GM20000 (cell line): ENCODE measurements at regions not wholly inside any gene's neighbourhood (a gene's known extent, or its start where the extent isn't known, plus 50 kb on each side); places are given as distances from the start of the nearest gene placed in this dataset.
"Not testable (repeated sequence)": the region's sequence is repeated elsewhere in the genome, so short reads cannot be mapped to it uniquely, and the experiment has no call there.

Experiments
- DNase-seq: peaks from one replicate; pipeline ENCODE4 v3.0.0; 2012; ENCODE audit warnings: low spot score
- TF ChIP-seq, protein P1 (sequence below): IDR thresholded peaks from 2 replicates; pipeline ENCODE4 v1.5.1; 2012; ENCODE audit warnings: mild to moderate bottlenecking, control low read depth; ENCODE audit errors: extremely low read depth, missing control alignments

DNA sequence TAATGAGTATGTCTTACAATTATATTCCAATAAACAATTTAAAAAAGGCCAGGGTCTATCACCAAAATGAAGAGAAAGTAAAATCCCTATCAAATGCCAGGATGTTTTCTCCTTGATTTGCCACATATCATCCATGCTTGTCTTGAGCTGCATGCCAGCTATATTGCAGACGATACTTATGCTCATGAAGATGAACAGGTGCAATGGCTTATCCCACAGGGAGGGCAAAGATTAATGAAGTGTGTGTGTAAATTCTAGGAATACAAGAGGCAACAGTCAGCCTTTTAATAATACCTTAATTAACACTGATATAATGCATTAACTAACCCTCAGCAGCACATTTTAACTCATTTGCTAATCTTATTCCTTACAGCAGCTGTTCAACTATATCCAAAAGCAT is 850.5 kb downstream of the KCNA4 start:
- TF ChIP-seq, protein P1, sequence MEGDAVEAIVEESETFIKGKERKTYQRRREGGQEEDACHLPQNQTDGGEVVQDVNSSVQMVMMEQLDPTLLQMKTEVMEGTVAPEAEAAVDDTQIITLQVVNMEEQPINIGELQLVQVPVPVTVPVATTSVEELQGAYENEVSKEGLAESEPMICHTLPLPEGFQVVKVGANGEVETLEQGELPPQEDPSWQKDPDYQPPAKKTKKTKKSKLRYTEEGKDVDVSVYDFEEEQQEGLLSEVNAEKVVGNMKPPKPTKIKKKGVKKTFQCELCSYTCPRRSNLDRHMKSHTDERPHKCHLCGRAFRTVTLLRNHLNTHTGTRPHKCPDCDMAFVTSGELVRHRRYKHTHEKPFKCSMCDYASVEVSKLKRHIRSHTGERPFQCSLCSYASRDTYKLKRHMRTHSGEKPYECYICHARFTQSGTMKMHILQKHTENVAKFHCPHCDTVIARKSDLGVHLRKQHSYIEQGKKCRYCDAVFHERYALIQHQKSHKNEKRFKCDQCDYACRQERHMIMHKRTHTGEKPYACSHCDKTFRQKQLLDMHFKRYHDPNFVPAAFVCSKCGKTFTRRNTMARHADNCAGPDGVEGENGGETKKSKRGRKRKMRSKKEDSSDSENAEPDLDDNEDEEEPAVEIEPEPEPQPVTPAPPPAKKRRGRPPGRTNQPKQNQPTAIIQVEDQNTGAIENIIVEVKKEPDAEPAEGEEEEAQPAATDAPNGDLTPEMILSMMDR: no peak
- no peak for DNase-seq

DNA sequence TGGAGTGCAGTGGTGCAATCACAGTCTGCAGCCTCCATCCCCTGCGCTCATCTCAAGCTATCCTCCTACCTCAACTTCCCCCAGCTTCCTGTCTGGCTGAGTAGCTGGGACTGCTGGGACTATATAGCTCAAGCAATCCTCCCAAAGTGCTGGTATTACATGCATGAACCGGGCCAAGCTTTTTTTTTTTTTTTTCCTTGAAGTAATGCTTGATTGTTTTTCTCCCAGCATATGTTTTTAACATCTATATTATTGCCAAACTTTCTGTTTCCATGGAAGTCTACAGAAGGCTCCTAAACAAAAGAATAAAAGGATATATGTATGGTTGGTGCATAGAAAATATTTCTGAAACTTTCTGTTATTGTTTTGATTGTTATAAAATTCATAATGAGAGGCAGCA is 853.6 kb downstream of the KCNA4 start:
- DNase-seq: no peak
- TF ChIP-seq, protein P1: no peak

DNA sequence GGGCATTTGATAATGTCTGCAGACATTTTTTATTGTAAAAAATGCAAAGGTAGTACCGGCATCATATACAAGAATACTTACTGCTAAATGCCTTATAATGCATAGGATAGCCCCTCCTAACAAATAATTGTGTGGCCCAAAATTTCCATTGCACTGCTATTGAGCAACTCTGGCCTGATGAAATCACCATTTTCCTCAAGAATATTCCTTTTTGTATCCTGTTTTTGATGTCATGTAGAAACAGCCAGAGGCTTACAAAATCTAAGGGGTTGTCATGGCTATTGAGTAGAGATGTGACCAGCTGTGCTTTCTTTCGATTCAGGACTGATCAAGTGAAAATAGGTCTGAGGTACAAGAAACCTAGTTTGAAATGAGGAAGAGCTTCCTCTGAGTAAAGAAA is 854.3 kb downstream of the KCNA4 start:
- DNase-seq: no peak

DNA sequence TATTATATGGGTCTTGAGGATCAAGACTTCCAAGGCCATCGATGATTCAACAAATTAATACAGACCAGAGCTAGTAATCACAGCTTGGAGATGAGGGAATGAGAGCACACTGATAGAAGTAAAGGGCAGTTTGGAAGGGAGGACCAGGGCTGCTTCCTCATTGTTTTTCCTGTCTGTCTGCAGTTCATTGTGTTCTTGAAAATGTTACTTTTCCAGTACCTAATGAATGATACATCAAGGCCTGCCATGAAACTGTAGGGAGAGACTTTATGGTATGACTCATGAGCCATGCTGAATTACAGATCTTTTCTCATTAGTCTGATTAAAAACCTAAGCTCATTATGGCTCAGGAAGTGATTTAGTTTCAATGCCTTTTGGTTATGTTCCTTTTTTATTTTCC is 855.6 kb downstream of the KCNA4 start:
- DNase-seq: no peak
- TF ChIP-seq, protein P1: no peak

More for the DNA sequence above, 854.3 kb downstream of the KCNA4 start:
- TF ChIP-seq, protein P1: no peak

DNA sequence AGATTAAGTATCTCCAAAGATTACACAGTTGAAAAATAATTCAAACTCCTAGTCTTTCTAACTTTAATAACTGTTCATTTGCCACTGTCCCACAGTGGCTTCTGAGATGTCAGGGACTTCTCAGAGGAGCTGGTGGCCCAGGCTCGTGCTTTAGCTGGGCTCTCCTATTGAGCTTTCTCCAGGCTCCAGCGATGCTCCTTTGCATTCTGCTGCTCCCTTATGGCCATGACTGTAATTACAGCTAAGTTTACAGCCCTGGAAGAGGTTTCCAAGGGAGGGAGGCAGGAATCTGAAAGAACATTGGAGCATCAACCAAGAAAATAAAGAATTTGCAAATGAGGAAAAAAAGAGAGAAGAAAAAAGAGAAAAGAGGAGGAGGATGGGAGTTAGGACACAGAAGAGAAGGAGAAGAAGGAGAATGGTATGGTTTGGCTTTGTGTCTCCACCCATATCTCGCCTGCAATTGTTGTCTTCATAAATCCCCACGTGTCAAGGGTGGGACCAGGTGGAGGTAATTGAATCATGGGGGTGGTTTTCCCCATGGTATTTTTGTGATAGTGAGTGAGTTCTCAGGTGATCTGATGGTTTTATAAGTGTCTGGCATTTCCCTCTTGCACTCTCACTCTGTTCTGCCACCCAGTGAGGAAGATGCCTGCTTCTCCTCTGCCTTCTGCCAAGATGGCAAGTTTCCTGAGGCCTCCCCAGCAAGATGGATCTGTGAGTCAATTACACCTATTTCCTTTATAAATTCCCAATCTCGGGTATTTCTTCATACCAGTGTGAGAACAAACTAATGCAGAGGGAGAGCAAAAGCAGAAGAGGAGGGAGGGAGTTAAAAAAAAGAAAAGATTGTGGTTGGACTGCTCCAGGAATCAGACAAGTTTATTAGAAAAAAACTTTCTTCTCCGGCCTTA is 857.0 kb downstream of the KCNA4 start:
- peak; percentile 24 for DNase-seq
- TF ChIP-seq, protein P1: peak; percentile 51

DNA sequence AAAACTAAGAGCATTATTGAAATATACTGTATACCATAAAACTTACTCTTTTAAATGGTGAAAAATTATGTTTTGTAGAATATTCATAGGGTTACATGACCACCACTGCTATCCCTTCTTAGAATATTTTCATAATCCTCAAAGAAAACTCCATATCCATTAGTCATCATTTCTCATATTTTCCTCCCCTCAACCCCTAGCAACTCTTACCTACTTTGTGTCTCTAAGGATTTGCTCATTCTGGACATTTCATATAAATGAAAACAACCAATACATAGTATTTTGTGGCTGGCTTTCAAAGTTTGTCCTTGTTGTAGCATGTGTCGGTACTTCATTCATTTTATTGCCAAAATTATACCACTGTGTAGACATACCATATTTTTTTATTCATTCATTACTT is 863.8 kb downstream of the KCNA4 start:
- TF ChIP-seq, protein P1: no peak
- DNase-seq: no peak

DNA sequence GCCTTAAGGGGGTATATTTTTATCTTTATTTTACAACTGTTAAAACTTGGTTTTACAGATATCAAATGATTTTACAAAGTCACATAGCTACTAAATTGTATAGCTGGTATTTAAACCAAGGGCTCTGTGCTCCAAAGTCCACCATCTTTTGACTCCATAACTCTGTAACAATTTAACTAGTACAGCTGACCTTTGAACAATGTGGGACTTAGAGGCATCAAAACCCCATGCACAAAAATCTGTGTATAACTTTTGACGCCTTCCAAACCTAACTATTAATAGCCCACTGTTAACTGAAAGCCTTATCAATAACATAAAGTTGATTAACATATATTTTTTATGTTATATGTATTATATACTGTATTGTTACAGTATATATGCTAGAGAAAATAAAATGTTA is 874.3 kb downstream of the KCNA4 start:
- DNase-seq: not testable (repeated sequence)

DNA sequence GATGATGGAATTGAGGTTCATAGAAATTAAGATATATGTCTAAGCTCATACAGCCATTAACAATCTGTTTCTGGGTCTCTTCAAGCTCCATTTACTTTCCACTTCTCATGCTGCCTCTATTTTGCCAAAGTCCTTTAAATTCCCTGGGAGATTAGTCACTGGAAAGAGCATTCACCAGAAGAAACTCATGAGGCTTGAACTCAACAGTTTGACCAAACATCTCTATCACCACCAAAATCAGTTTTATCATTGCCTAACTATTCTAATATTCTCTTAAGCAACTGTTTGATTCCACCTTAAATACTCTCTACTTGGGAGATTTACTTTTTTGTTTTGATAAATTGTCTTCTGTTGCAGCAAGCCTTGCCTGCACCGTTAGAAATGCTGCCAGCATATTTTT is 881.3 kb downstream of the KCNA4 start:
- TF ChIP-seq, protein P1: no peak
- no peak for DNase-seq
